ENCODE measurements at regions not wholly inside any gene's neighbourhood (a gene's known extent, or its start where the extent isn't known, plus 50 kb on each side); places are given as distances from the start of the nearest gene placed in this dataset.

DNA sequence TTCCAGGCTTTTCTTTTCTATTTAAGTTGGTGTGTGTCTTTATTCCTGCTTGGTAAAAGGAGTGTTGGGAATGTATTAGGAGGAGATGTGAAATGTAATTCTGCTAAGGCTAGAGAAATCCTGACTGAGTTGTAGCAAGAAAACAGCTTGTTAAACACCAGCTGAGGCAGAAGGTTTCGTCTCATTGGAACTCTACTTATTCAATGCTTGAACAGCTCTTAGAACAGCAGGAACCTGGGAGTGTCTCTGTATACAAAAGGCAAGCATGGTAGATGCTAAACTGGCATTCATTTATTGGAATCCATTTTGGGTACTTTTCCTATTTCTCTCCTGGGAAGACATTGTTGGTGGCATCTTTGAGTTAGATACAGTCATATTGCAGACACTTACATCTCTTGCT, 280.9 kb downstream of the HRH4 start:
- Histone ChIP-seq H3K36me3 (ENCODE audit: control insufficient read depth in 2 of 4, insufficient read depth in 4 of 4, low read length in 3 of 4) (no peaks in the 10 kb centered on the region), H3K4me1 (replicated peaks in 1 of 4; ENCODE audit: control insufficient read depth in 3 of 4, insufficient read depth in 4 of 4, low read length in 3 of 4) (no peaks in the 10 kb centered on the region), H3K79me2 (ENCODE audit: control insufficient read depth in 1 of 2, insufficient read depth in 2 of 2, low read length in 2 of 2) (no peaks in the 10 kb centered on the region), H2BK12ac (ENCODE audit: low read depth, low read length) (no peak overlapping the region), H3K14ac (ENCODE audit: insufficient read length) (no peak overlapping the region), H3K79me1 (ENCODE audit: low read depth, low read length) (no peaks in the 10 kb centered on the region), H2BK15ac (ENCODE audit: low read length) (no peak overlapping the region), H3K4me3 (ENCODE audit: extremely low read depth in 1 of 4, insufficient read depth in 2 of 4, low read depth in 3 of 4, low read length in 4 of 4) (no peak overlapping the region), H4K20me1 (replicated peaks in 1 of 2; ENCODE audit: control insufficient read depth in 1 of 2, insufficient read depth in 2 of 2, low read length in 2 of 2) (no peaks in the 10 kb centered on the region), H3K18ac (ENCODE audit: extremely low read depth, low read length) (no peak overlapping the region), H4K5ac (ENCODE audit: insufficient read length, low read depth, low read length) (no peak overlapping the region), H3K4ac (replicated peaks; ENCODE audit: insufficient read length, low read depth, low read length) (no peak overlapping the region), H3K56ac (replicated peaks; ENCODE audit: insufficient read length, low read depth, low read length) (no peak overlapping the region), H2BK20ac (ENCODE audit: low read length) (no peak overlapping the region), H3K4me2 (ENCODE audit: insufficient read depth in 1 of 2, low read depth in 2 of 2, low read length in 2 of 2) (no peak overlapping the region), H3K23ac (ENCODE audit: insufficient read length) (no peak overlapping the region), H2BK120ac (replicated peaks; ENCODE audit: low read depth, low read length) (no peak overlapping the region), H3K27me3 (replicated peaks in 1 of 4; ENCODE audit: control insufficient read depth in 3 of 4, extremely low read depth in 1 of 4, insufficient read depth in 3 of 4, low read length in 3 of 4) (no peaks in the 10 kb centered on the region), H2AFZ (ENCODE audit: low read length) (no peak overlapping the region), H3K9ac (replicated peaks in 1 of 4; ENCODE audit: extremely low read depth in 1 of 4, low read depth in 3 of 4, low read length in 3 of 4) (no peak overlapping the region), H3K27ac (ENCODE audit: low read depth, low read length) (no peak overlapping the region), H4K8ac (ENCODE audit: extremely low read depth, insufficient read depth, low read length) (no peak overlapping the region), H4K91ac (replicated peaks; ENCODE audit: insufficient read length, low read length) (no peak overlapping the region), H3K23me2 (ENCODE audit: low read depth, low read length) (no peaks in the 10 kb centered on the region), H3K9me3 (ENCODE audit: insufficient read depth in 2 of 2, low read depth in 1 of 2, low read length in 1 of 2) (no peaks in the 10 kb centered on the region), H2BK5ac (ENCODE audit: low read depth, low read length) (no peak overlapping the region), H2AK5ac (ENCODE audit: low read depth, low read length) (no peak overlapping the region)
- ChIA-PET CTCF (ENCODE audit: partially characterized antibody) (interaction anchor here (0.6 to 1.2 kb wide), 2 partner anchors 12 to 401 kb away, joined by 3 read pairs; no protein-coding TSS in a partner anchor), POLR2A (ENCODE audit: partially characterized antibody) (no interaction called here)
- FAIRE-seq (no peak), DNase-seq (ENCODE audit: low read depth in 1 of 2, low spot score in 2 of 2) (no peak)
- 96% methylated on average over 1 of the region's 1 CpG; no CpG with 5 or more reads in 1 of the 2 experiments for WGBS, 2 experiments (ENCODE audit: extremely low coverage in 1 of 2, insufficient coverage in 1 of 2, insufficient read length in 1 of 2, insufficient replicate concordance in 2 of 2, low coverage in 1 of 2, low lambda C conversion rate in 2 of 2, missing lambda C conversion rate in 1 of 2)
- TF ChIP-seq SP4 (IDR thresholded peaks at IDR 0.05; ENCODE audit: low read length) (no peak), RAD21 (IDR thresholded peaks at IDR 0.05 in 1 of 2, conservative IDR thresholded peaks at IDR 0.05 in 1 of 2; ENCODE audit: low read depth in 2 of 2, low read length in 2 of 2) (no peak), POLR2A (IDR thresholded peaks at IDR 0.05; ENCODE audit: control extremely low read depth in 1 of 2, low read depth in 2 of 2, low read length in 2 of 2) (no peak), TBP (IDR thresholded peaks at IDR 0.05; ENCODE audit: low read depth, low read length) (no peak)
